ENCODE measurements at regions not wholly inside any gene's neighbourhood (a gene's known extent, or its start where the extent isn't known, plus 50 kb on each side); places are given as distances from the start of the nearest gene placed in this dataset.

DNA sequence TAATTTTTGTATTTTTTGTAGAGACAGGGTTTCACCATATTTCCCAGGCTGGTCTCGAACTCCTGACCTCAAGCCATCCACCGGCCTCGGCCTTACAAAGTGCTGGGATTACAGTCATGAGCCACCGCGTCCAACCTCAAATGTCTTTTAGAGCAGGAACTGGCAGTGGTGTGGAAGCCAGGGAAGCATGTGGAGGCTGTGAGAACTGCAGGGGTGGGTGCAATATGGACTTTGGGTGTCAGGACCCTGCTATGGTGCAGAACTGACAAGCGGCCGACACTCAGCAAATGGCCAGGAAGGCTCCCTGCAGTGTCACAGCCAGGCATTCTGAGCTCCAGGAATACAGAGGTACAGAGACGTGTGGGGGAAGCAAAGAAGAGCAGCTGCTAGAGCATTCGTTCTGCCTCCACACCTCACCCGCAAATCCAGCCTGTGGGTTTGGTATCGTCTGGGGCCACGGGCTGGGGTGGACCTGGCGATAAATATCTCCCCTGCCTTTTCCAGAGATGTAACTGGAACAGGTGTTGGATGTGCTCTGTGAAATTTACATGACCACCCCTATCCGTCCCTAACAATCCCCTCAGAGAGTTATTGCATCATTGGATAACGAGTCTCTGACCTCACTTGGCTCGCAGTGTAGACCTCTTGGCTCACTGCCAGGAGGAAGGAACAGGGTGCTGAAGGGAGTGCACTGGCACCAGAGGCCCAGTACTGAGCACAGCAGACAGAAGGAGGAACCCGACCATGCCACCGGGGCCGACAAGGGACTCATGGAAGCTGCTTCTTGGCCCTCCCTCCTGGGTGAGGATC lies 624.7 kb upstream of the B3GAT1 start:
- TF ChIP-seq CTCF (IDR thresholded peaks at IDR 0.05) (no peak), POLR2A (IDR thresholded peaks at IDR 0.05) (no peak), EP300 (IDR thresholded peaks at IDR 0.05; ENCODE audit: low read depth) (no peak), POLR2AphosphoS5 (IDR thresholded peaks at IDR 0.05) (no peak)
